ENCODE measurements at regions not wholly inside any gene's neighbourhood (a gene's known extent, or its start where the extent isn't known, plus 50 kb on each side); places are given as distances from the start of the nearest gene placed in this dataset.

GRCh38 chr7:35483568-35483967 lies 211.4 kb downstream of the HERPUD2 start:
- Histone ChIP-seq H3K27ac (ENCODE audit: low read length) (no peak overlapping the region), H3K27me3 (ENCODE audit: control insufficient read depth, insufficient read depth, low read length) (no peaks in the 10 kb centered on the region), H3K4me3 (ENCODE audit: low read length) (no peak overlapping the region), H3K9me3 (replicated peaks; ENCODE audit: control insufficient read depth, low read depth, low read length) (no peaks in the 10 kb centered on the region), H3K4me1 (ENCODE audit: control insufficient read depth, insufficient read depth, low read length) (peaks cover 2% of the 10 kb centered on the region), H3K36me3 (ENCODE audit: control insufficient read depth, insufficient read depth, low read length) (no peaks in the 10 kb centered on the region)
- DNase-seq, result no peak
- whole genome bisulfite sequencing (ENCODE audit: insufficient coverage), result 100% methylated on average over 2 of the region's 2 CpGs

GRCh38 chr7:35482231-35482630 lies 212.7 kb downstream of the HERPUD2 start:
- no peaks in the 10 kb centered on the region for H3K9me3 ChIP-seq (replicated peaks; ENCODE audit: control insufficient read depth, low read depth, low read length)
- DNase-seq, result no peak
- WGBS (ENCODE audit: insufficient coverage), result 81% methylated on average over 3 of the region's 5 CpGs
- H3K27ac ChIP-seq (ENCODE audit: low read length), result no peak overlapping the region
- H3K4me3 ChIP-seq (ENCODE audit: low read length), result no peak overlapping the region
- no peaks in the 10 kb centered on the region for H3K36me3 ChIP-seq (ENCODE audit: control insufficient read depth, insufficient read depth, low read length)
- H3K4me1 ChIP-seq (ENCODE audit: control insufficient read depth, insufficient read depth, low read length), result no peaks in the 10 kb centered on the region
- H3K27me3 ChIP-seq (ENCODE audit: control insufficient read depth, insufficient read depth, low read length), result no peaks in the 10 kb centered on the region

- Histone ChIP-seq H3K4me3 (ENCODE audit: low read length) (no peak overlapping the region), H3K36me3 (ENCODE audit: control insufficient read depth, insufficient read depth, low read length) (no peaks in the 10 kb centered on the region), H3K4me1 (ENCODE audit: control insufficient read depth, insufficient read depth, low read length) (no peaks in the 10 kb centered on the region), H3K27me3 (ENCODE audit: control insufficient read depth, insufficient read depth, low read length) (no peaks in the 10 kb centered on the region), H3K9me3 (replicated peaks; ENCODE audit: control insufficient read depth, low read depth, low read length) (no peaks in the 10 kb centered on the region), H3K27ac (ENCODE audit: low read length) (no peak overlapping the region)
- 51% methylated on average over 3 of the region's 3 CpGs for WGBS (ENCODE audit: insufficient coverage)
- no peak for DNase-seq
These were observed 214.1 kb downstream of the HERPUD2 start for GRCh38 chr7:35480806-35481205.

- no peak overlapping the region for H3K27ac ChIP-seq (ENCODE audit: low read length)
- no peak overlapping the region for H3K4me3 ChIP-seq (ENCODE audit: low read length)
- DNase-seq, result no peak
- 58% methylated on average over 2 of the region's 6 CpGs for WGBS (ENCODE audit: insufficient coverage)
- no peaks in the 10 kb centered on the region for H3K9me3 ChIP-seq (replicated peaks; ENCODE audit: control insufficient read depth, low read depth, low read length)
- H3K4me1 ChIP-seq (ENCODE audit: control insufficient read depth, insufficient read depth, low read length), result no peaks in the 10 kb centered on the region
- no peaks in the 10 kb centered on the region for H3K27me3 ChIP-seq (ENCODE audit: control insufficient read depth, insufficient read depth, low read length)
- no peaks in the 10 kb centered on the region for H3K36me3 ChIP-seq (ENCODE audit: control insufficient read depth, insufficient read depth, low read length)
These were observed 217.3 kb downstream of the HERPUD2 start for GRCh38 chr7:35477609-35478008.

- no CpG with 5 or more reads among the region's 1 CpG for WGBS (ENCODE audit: insufficient coverage)
- no peaks in the 10 kb centered on the region for H3K4me1 ChIP-seq (ENCODE audit: control insufficient read depth, insufficient read depth, low read length)
- H3K4me3 ChIP-seq (ENCODE audit: low read length), result no peak overlapping the region
- H3K9me3 ChIP-seq (replicated peaks; ENCODE audit: control insufficient read depth, low read depth, low read length), result no peaks in the 10 kb centered on the region
- no peaks in the 10 kb centered on the region for H3K36me3 ChIP-seq (ENCODE audit: control insufficient read depth, insufficient read depth, low read length)
- no peak for DNase-seq
- H3K27me3 ChIP-seq (ENCODE audit: control insufficient read depth, insufficient read depth, low read length), result no peaks in the 10 kb centered on the region
- no peak overlapping the region for H3K27ac ChIP-seq (ENCODE audit: low read length)
These were observed 220.2 kb upstream of the TBX20 start for GRCh38 chr7:35474100-35474499.

- Histone ChIP-seq H3K4me3 (ENCODE audit: low read length) (no peak overlapping the region), H3K27ac (ENCODE audit: low read length) (no peak overlapping the region), H3K36me3 (ENCODE audit: control insufficient read depth, insufficient read depth, low read length) (no peaks in the 10 kb centered on the region), H3K4me1 (ENCODE audit: control insufficient read depth, insufficient read depth, low read length) (no peaks in the 10 kb centered on the region), H3K27me3 (ENCODE audit: control insufficient read depth, insufficient read depth, low read length) (no peaks in the 10 kb centered on the region), H3K9me3 (replicated peaks; ENCODE audit: control insufficient read depth, low read depth, low read length) (no peaks in the 10 kb centered on the region)
- no peak for DNase-seq
- 39% methylated on average over 4 of the region's 5 CpGs for WGBS (ENCODE audit: insufficient coverage)
These were observed 214.7 kb upstream of the TBX20 start for GRCh38 chr7:35468606-35469005.

GRCh38 chr7:35467456-35467978 lies 213.6 kb upstream of the TBX20 start:
- Histone ChIP-seq H3K27ac (ENCODE audit: low read length) (no peak overlapping the region), H3K4me3 (ENCODE audit: low read length) (no peak overlapping the region), H3K9me3 (replicated peaks; ENCODE audit: control insufficient read depth, low read depth, low read length) (no peaks in the 10 kb centered on the region), H3K36me3 (ENCODE audit: control insufficient read depth, insufficient read depth, low read length) (no peaks in the 10 kb centered on the region), H3K4me1 (ENCODE audit: control insufficient read depth, insufficient read depth, low read length) (no peaks in the 10 kb centered on the region), H3K27me3 (ENCODE audit: control insufficient read depth, insufficient read depth, low read length) (no peaks in the 10 kb centered on the region)
- no peak for DNase-seq
- 70% methylated on average over 3 of the region's 3 CpGs for WGBS (ENCODE audit: insufficient coverage)

- 28% methylated on average over 18 of the region's 18 CpGs for WGBS (ENCODE audit: insufficient coverage)
These were observed 212.0 kb upstream of the TBX20 start for GRCh38 chr7:35465791-35466336.

GRCh38 chr7:35463751-35464150 lies 209.9 kb upstream of the TBX20 start:
- 80% methylated on average over 1 of the region's 4 CpGs for WGBS (ENCODE audit: insufficient coverage)

More at GRCh38 chr7:35465791-35466336, 212.0 kb upstream of the TBX20 start:
- peak; percentile 5 for DNase-seq
- H3K4me3 ChIP-seq (ENCODE audit: low read length), result no peak overlapping the region
- no peak overlapping the region for H3K27ac ChIP-seq (ENCODE audit: low read length)
- H3K9me3 ChIP-seq (replicated peaks; ENCODE audit: control insufficient read depth, low read depth, low read length), result no peaks in the 10 kb centered on the region
- no peaks in the 10 kb centered on the region for H3K36me3 ChIP-seq (ENCODE audit: control insufficient read depth, insufficient read depth, low read length)
- no peaks in the 10 kb centered on the region for H3K4me1 ChIP-seq (ENCODE audit: control insufficient read depth, insufficient read depth, low read length)
- no peaks in the 10 kb centered on the region for H3K27me3 ChIP-seq (ENCODE audit: control insufficient read depth, insufficient read depth, low read length)

GRCh38 chr7:35463176-35463700 lies 209.3 kb upstream of the TBX20 start:
- Histone ChIP-seq H3K27me3 (ENCODE audit: control insufficient read depth, insufficient read depth, low read length) (no peaks in the 10 kb centered on the region), H3K9me3 (replicated peaks; ENCODE audit: control insufficient read depth, low read depth, low read length) (no peaks in the 10 kb centered on the region), H3K36me3 (ENCODE audit: control insufficient read depth, insufficient read depth, low read length) (no peaks in the 10 kb centered on the region), H3K4me1 (ENCODE audit: control insufficient read depth, insufficient read depth, low read length) (no peaks in the 10 kb centered on the region), H3K27ac (ENCODE audit: low read length) (no peak overlapping the region), H3K4me3 (ENCODE audit: low read length) (no peak overlapping the region)
- no CpG with 5 or more reads among the region's 3 CpGs for WGBS (ENCODE audit: insufficient coverage)
- no peak for DNase-seq

More at GRCh38 chr7:35463751-35464150, 209.9 kb upstream of the TBX20 start:
- no peaks in the 10 kb centered on the region for H3K4me1 ChIP-seq (ENCODE audit: control insufficient read depth, insufficient read depth, low read length)
- no peaks in the 10 kb centered on the region for H3K27me3 ChIP-seq (ENCODE audit: control insufficient read depth, insufficient read depth, low read length)
- H3K27ac ChIP-seq (ENCODE audit: low read length), result no peak overlapping the region
- H3K4me3 ChIP-seq (ENCODE audit: low read length), result no peak overlapping the region
- no peaks in the 10 kb centered on the region for H3K36me3 ChIP-seq (ENCODE audit: control insufficient read depth, insufficient read depth, low read length)
- DNase-seq, result no peak
- H3K9me3 ChIP-seq (replicated peaks; ENCODE audit: control insufficient read depth, low read depth, low read length), result no peaks in the 10 kb centered on the region
